Hepatocyte (in vitro differentiated cells): ENCODE measurements at regions not wholly inside any gene's neighbourhood (a gene's known extent, or its start where the extent isn't known, plus 50 kb on each side); places are given as distances from the start of the nearest gene placed in this dataset.
"Not testable (repeated sequence)": the region's sequence is repeated elsewhere in the genome, so short reads cannot be mapped to it uniquely, and the experiment has no call there.

Experiments
- DNase-seq: peaks from one replicate; pipeline ENCODE4 v3.0.0-alpha.2; 2016; ENCODE audit warnings: low spot score
- H2AFZ ChIP-seq: fragments of 200-600 bp; sonication (generic); 2 replicates; pipeline ENCODE4 v1.6.0; 2016; ENCODE audit warnings: antibody characterized with exemption, mild to moderate bottlenecking
- H3K27ac ChIP-seq: fragments of 200-600 bp; sonication (generic); 2 replicates; pipeline ENCODE4 v1.5.1; 2016; ENCODE audit warnings: mild to moderate bottlenecking
- H3K27me3 ChIP-seq: fragments of 200-600 bp; sonication (generic); 2 replicates; pipeline ENCODE4 v1.6.1; 2016
- H3K36me3 ChIP-seq: fragments of 200-600 bp; sonication (generic); replicated peaks from 2 replicates; pipeline ENCODE4 v1.5.1; 2016; ENCODE audit warnings: low read depth; ENCODE audit not compliant: insufficient read depth
- H3K4me1 ChIP-seq: fragments of 200-600 bp; sonication (generic); 2 replicates; pipeline ENCODE4 v1.5.1; 2016; ENCODE audit warnings: mild to moderate bottlenecking, moderate library complexity; ENCODE audit not compliant: insufficient read depth
- H3K4me2 ChIP-seq: fragments of 200-600 bp; sonication (generic); 2 replicates; pipeline ENCODE4 v1.6.0; 2016
- H3K4me3 ChIP-seq: fragments of 200-600 bp; sonication (generic); 2 replicates; pipeline ENCODE4 v1.5.1; 2016; ENCODE audit warnings: mild to moderate bottlenecking
- H3K79me2 ChIP-seq: fragments of 200-600 bp; sonication (generic); 2 replicates; pipeline ENCODE4 v1.6.0; 2017; ENCODE audit warnings: mild to moderate bottlenecking
- H3K9me2 ChIP-seq: fragments of 200-600 bp; sonication (generic); replicated peaks from 2 replicates; pipeline ENCODE4 v1.6.0; 2017; ENCODE audit warnings: mild to moderate bottlenecking; ENCODE audit not compliant: insufficient read depth
- H3K9me3 ChIP-seq: fragments of 200-600 bp; sonication (generic); 2 replicates; pipeline ENCODE4 v1.5.1; 2016; ENCODE audit warnings: low read depth, mild to moderate bottlenecking
- H4K20me1 ChIP-seq: fragments of 200-600 bp; sonication (generic); 2 replicates; pipeline ENCODE4 v1.6.0; 2016; ENCODE audit warnings: mild to moderate bottlenecking; ENCODE audit not compliant: insufficient read depth, poor library complexity, severe bottlenecking
- EZH2 ChIP-seq: fragments of 200-600 bp; sonication (generic); IDR thresholded peaks from 2 replicates; pipeline ENCODE4 v1.6.1; 2016; ENCODE audit warnings: antibody characterized with exemption, mild to moderate bottlenecking, borderline replicate concordance
- EZH2phosphoT487 ChIP-seq: fragments of 200-600 bp; sonication (generic); IDR thresholded peaks from one replicate; pipeline ENCODE4 v1.6.1; 2018; ENCODE audit warnings: antibody characterized with exemption, mild to moderate bottlenecking, low read depth, moderate library complexity; ENCODE audit not compliant: unreplicated experiment, severe bottlenecking
- WGBS: methylation state at CpG from one replicate; pipeline ENCODE4 v1.1.6; 2016; ENCODE audit warnings: low lambda C conversion rate; ENCODE audit errors: missing lambda C conversion rate; 5-methylcytosine and 5-hydroxymethylcytosine counted together
- TF ChIP-seq, protein P1 (sequence below): fragments of 200-600 bp; sonication (generic); IDR thresholded peaks from 2 replicates; pipeline ENCODE4 v1.5.1; 2016; ENCODE audit warnings: antibody characterized with exemption, mild to moderate bottlenecking; ENCODE audit not compliant: poor library complexity

DNA sequence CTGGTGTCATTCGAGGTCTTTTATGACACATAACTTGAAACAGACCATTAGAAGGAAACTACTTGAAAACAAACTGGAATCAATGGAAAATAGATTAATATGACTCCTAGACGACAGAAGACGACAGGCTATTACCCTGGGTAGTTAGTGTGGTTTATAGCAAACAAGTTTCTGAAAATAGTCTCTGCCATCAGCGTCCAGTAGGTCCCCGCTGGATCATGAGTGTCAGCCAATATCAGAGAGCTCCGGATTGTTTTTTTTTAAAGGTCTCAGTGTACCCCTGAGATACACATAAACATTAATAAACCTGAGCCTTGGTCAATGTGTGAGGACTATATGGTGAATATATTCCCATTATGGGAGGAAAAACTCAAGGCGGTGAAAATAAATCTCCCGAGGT, 115.0 kb upstream of the THUMPD2 start:
- no peak overlapping the region for H2AFZ ChIP-seq
- no peaks in the 10 kb centered on the region for H3K4me1 ChIP-seq
- H3K9me2 ChIP-seq, result no peaks in the 10 kb centered on the region
- H3K4me3 ChIP-seq, result no peak overlapping the region
- H3K27ac ChIP-seq, result no peak overlapping the region
- DNase-seq, result no peak
- TF ChIP-seq EZH2, result no peak
- TF ChIP-seq, protein P1, sequence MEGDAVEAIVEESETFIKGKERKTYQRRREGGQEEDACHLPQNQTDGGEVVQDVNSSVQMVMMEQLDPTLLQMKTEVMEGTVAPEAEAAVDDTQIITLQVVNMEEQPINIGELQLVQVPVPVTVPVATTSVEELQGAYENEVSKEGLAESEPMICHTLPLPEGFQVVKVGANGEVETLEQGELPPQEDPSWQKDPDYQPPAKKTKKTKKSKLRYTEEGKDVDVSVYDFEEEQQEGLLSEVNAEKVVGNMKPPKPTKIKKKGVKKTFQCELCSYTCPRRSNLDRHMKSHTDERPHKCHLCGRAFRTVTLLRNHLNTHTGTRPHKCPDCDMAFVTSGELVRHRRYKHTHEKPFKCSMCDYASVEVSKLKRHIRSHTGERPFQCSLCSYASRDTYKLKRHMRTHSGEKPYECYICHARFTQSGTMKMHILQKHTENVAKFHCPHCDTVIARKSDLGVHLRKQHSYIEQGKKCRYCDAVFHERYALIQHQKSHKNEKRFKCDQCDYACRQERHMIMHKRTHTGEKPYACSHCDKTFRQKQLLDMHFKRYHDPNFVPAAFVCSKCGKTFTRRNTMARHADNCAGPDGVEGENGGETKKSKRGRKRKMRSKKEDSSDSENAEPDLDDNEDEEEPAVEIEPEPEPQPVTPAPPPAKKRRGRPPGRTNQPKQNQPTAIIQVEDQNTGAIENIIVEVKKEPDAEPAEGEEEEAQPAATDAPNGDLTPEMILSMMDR, result no peak
- TF ChIP-seq EZH2phosphoT487, result no peak
- H3K4me2 ChIP-seq, result no peak overlapping the region
- 89% methylated on average over 8 of the region's 8 CpGs for WGBS
- no peaks in the 10 kb centered on the region for H4K20me1 ChIP-seq
- H3K9me3 ChIP-seq, result no peaks in the 10 kb centered on the region
- H3K36me3 ChIP-seq, result no peaks in the 10 kb centered on the region
- H3K27me3 ChIP-seq, result no peaks in the 10 kb centered on the region
- H3K79me2 ChIP-seq, result no peaks in the 10 kb centered on the region

DNA sequence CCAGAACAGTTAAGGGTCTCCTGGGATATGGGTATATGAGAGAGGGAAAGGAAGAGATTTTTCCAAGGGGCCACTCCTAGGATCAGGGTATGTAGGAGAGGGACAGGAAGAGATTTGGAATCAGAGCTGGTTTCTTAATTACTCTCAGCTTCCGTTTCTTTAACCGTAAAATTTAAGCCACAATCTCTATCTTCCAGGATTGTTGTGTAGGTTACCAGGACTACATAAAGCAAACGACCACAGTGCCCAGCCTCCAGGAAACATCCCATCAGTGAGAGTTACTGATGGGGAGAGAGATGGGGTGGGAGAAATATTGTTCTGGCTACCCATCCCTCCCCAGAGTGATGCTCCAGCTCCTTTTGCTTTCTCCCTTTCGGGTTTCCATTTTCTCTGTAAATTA, 114.6 kb upstream of the THUMPD2 start:
- H3K27me3 ChIP-seq, result no peaks in the 10 kb centered on the region
- H4K20me1 ChIP-seq, result no peaks in the 10 kb centered on the region
- H3K36me3 ChIP-seq, result no peaks in the 10 kb centered on the region
- H2AFZ ChIP-seq, result no peak overlapping the region
- 72% methylated on average over 4 of the region's 4 CpGs for WGBS
- no peak overlapping the region for H3K4me2 ChIP-seq
- TF ChIP-seq, protein P1, result no peak
- TF ChIP-seq EZH2phosphoT487 (no peak), EZH2 (no peak)
- no peaks in the 10 kb centered on the region for H3K9me3 ChIP-seq
- H3K4me3 ChIP-seq, result no peak overlapping the region
- H3K79me2 ChIP-seq, result no peaks in the 10 kb centered on the region
- no peaks in the 10 kb centered on the region for H3K4me1 ChIP-seq
- H3K9me2 ChIP-seq, result no peaks in the 10 kb centered on the region
- H3K27ac ChIP-seq, result no peak overlapping the region
- DNase-seq, result no peak

DNA sequence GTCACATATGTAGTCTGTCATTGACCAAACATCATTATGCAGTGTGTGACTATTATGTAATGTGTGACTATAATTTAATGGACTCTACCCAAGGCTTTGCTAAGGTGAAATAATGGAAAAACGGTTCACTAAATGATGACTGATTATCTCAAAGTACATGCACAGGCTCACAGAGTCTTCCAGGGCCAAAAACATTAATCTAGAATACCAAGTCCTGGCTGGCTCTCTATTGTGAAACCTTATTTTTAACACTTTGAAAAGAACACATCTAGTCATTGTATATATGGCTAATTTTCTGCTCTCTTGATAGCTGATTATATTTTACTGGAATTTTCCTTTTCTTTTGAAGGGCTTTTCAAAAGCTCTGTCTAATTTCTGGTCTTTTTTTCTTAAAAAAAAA, 102.9 kb upstream of the THUMPD2 start:
- Histone ChIP-seq H3K27me3 (no peaks in the 10 kb centered on the region), H4K20me1 (no peaks in the 10 kb centered on the region), H2AFZ (no peak overlapping the region), H3K79me2 (no peaks in the 10 kb centered on the region), H3K4me3 (no peak overlapping the region), H3K9me2 (no peaks in the 10 kb centered on the region), H3K4me2 (no peak overlapping the region), H3K36me3 (no peaks in the 10 kb centered on the region), H3K9me3 (no peaks in the 10 kb centered on the region), H3K4me1 (no peaks in the 10 kb centered on the region), H3K27ac (no peak overlapping the region)
- DNase-seq, result no peak
- TF ChIP-seq EZH2, result no peak
- TF ChIP-seq EZH2phosphoT487, result no peak
- TF ChIP-seq, protein P1, result no peak
- WGBS, result 79% methylated on average over 1 of the region's 1 CpG

DNA sequence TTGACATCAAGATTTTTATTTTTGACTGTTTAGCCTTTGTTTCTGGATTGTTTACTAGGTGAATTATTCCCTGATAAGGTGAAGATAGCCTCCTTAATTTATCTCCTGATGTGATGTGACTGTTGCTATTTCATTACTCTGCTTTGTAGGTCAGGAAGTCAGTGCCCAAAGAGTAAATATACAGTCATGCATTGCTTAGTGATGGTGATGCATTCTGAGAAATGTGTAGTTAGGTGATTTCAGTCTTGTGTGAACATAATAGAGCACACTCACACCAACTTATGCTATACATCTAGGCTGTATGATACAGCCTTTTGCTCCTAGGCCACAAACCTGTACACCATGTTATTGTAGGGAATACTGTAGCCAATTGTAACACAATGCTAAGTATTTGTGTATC, 102.4 kb upstream of the THUMPD2 start:
- Histone ChIP-seq H3K27me3 (no peaks in the 10 kb centered on the region), H3K9me3 (no peaks in the 10 kb centered on the region), H3K27ac (no peak overlapping the region), H3K9me2 (no peaks in the 10 kb centered on the region), H3K4me3 (no peak overlapping the region), H2AFZ (no peak overlapping the region), H3K36me3 (no peaks in the 10 kb centered on the region), H3K4me2 (no peak overlapping the region), H3K79me2 (no peaks in the 10 kb centered on the region), H4K20me1 (no peaks in the 10 kb centered on the region), H3K4me1 (no peaks in the 10 kb centered on the region)
- DNase-seq, result no peak
- TF ChIP-seq EZH2phosphoT487 (no peak), EZH2 (no peak)
- TF ChIP-seq, protein P1, result no peak

DNA sequence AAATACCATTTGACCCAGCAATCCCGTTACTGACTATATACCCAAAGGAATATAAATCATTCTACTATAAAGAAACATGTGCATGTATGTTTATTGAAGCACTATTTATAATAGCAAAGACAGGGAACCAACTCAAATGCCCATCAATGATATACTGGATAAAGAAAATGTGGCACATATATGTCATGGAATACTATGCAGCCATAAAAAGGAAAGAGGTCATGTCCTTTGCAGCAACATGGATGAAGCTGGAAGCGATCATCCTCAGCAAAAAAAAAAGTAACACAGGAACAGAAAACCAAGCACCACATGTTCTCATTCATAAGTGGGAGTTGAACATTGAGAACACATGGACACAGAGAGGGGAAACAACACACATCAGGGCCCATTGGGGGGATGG, 99.9 kb upstream of the THUMPD2 start:
- not testable (repeated sequence) for H3K4me2 ChIP-seq, H3K9me2 ChIP-seq, H3K9me3 ChIP-seq, H3K79me2 ChIP-seq, H3K27me3 ChIP-seq, H3K4me1 ChIP-seq, H4K20me1 ChIP-seq, H3K27ac ChIP-seq, H3K36me3 ChIP-seq, H2AFZ ChIP-seq, DNase-seq, H3K4me3 ChIP-seq
- 96% methylated on average over 2 of the region's 2 CpGs for WGBS
